Gastrocnemius medialis (tissue), 4 donors: ENCODE measurements at regions not wholly inside any gene's neighbourhood (a gene's known extent, or its start where the extent isn't known, plus 50 kb on each side); places are given as distances from the start of the nearest gene placed in this dataset.

Experiments used
- CTCF ChIP-seq, 5 experiments: fragments of 450-650 bp in 3 of 5; fragments of 200-600 bp in 2 of 5; sonication (generic) in 2 of 5; IDR thresholded peaks in 4 of 5; conservative IDR thresholded peaks in 1 of 5; 1 replicate in 4 of 5; 2 replicates in 1 of 5; pipeline ENCODE4 v1.5.1; 2016 to 2019; ENCODE audit warnings: antibody characterized with exemption in 5 of 5, mild to moderate bottlenecking in 3 of 5, moderate library complexity in 3 of 5
- POLR2A ChIP-seq, 2 donors: fragments of 450-650 bp; IDR thresholded peaks; one replicate each; pipeline ENCODE4 v1.6.1; 2017; ENCODE audit warnings: antibody characterized with exemption in 2 of 2, mild to moderate bottlenecking in 2 of 2, moderate library complexity in 2 of 2

GRCh38 chr13:87975035-87975434, 303.9 kb downstream of the SLITRK5 start:
- TF ChIP-seq CTCF (IDR thresholded peaks at IDR 0.05 in 4 of 5, conservative IDR thresholded peaks at IDR 0.05 in 1 of 5) (no peak), POLR2A (IDR thresholded peaks at IDR 0.05) (no peak)
